IMR-90 (cell line): ENCODE measurements at regions not wholly inside any gene's neighbourhood (a gene's known extent, or its start where the extent isn't known, plus 50 kb on each side); places are given as distances from the start of the nearest gene placed in this dataset.

Experiments
- ATAC-seq: fragments of 200-7000 bp; cut with Tn5 transposase; 2 replicates; pipeline ENCODE4 v1.9.1; 2020; ENCODE audit warnings: low read depth, mild to moderate bottlenecking, moderate library complexity
- BruUV-seq: library from RNA; stranded (reverse); fragments of 400-500 nt; replicated peaks from 2 replicates; lab custom pipeline; 2021; lab: Mats Ljungman, UMichigan
- CTCF ChIA-PET: fragments of 300-600 bp; formaldehyde crosslinking; extraction: SDS; loops from one replicate; lab custom pipeline; 2021; ENCODE audit warnings: antibody characterized with exemption; lab: Yijun Ruan, JAX
- POLR2A ChIA-PET: fragments of 300-600 bp; sonication (Branson Sonifier 250); formaldehyde crosslinking; loops from one replicate; lab custom pipeline; 2022; ENCODE audit warnings: antibody characterized with exemption; ENCODE audit not compliant: unreplicated experiment; lab: Charles Lee
- DNase-seq: peaks from one replicate; pipeline ENCODE4 v3.0.0; 2013
- H2AFZ ChIP-seq: replicated peaks from 2 replicates; pipeline ENCODE3; 2013; ENCODE audit warnings: low read length, mild to moderate bottlenecking; ENCODE audit not compliant: poor library complexity
- H2AK5ac ChIP-seq: 2 replicates; pipeline ENCODE4 v1.6.1; 2013; ENCODE audit warnings: low read depth, low read length, inconsistent platforms
- H2AK9ac ChIP-seq: replicated peaks from 2 replicates; pipeline ENCODE3; 2013; ENCODE audit warnings: mild to moderate bottlenecking, low read depth, low read length, moderate library complexity; ENCODE audit not compliant: poor library complexity
- H2BK120ac ChIP-seq: 2 replicates; pipeline ENCODE4 v1.6.1; 2013; ENCODE audit warnings: low read depth, low read length, inconsistent platforms
- H2BK15ac ChIP-seq: 3 replicates; pipeline ENCODE4 v1.6.1; 2013; ENCODE audit warnings: low read depth, low read length, inconsistent platforms
- H2BK20ac ChIP-seq: 2 replicates; pipeline ENCODE4 v1.6.1; 2013; ENCODE audit warnings: low read depth, mild to moderate bottlenecking, inconsistent platforms, low read length, moderate library complexity
- H2BK5ac ChIP-seq: 2 replicates; pipeline ENCODE4 v1.6.1; 2013; ENCODE audit warnings: mild to moderate bottlenecking, low read depth, low read length, inconsistent platforms; ENCODE audit not compliant: poor library complexity, severe bottlenecking
- H3K14ac ChIP-seq: replicated peaks from 2 replicates; pipeline ENCODE4 v1.6.1; 2013; ENCODE audit warnings: low read depth, low read length, inconsistent platforms
- H3K18ac ChIP-seq: 2 replicates; pipeline ENCODE4 v1.6.1; 2013; ENCODE audit warnings: low read depth, low read length, control low read depth
- H3K23ac ChIP-seq: 2 replicates; pipeline ENCODE4 v1.6.1; 2013; ENCODE audit warnings: low read depth, low read length, inconsistent platforms
- H3K27ac ChIP-seq: 2 replicates; pipeline ENCODE4 v1.5.1; 2013; ENCODE audit warnings: mild to moderate bottlenecking, control low read depth, low read length; ENCODE audit not compliant: insufficient read depth
- H3K27me3 ChIP-seq: 2 replicates; pipeline ENCODE4 v1.6.1; 2013; ENCODE audit warnings: low read length; ENCODE audit not compliant: control insufficient read depth, insufficient read depth
- H3K36me3 ChIP-seq: 2 replicates; pipeline ENCODE4 v1.6.1; 2013; ENCODE audit warnings: low read length, mixed read lengths; ENCODE audit not compliant: control insufficient read depth, insufficient read depth
- H3K4ac ChIP-seq: 2 replicates; pipeline ENCODE4 v1.6.1; 2013; ENCODE audit warnings: low read depth, low read length, inconsistent platforms
- H3K4me1 ChIP-seq: 2 replicates; pipeline ENCODE4 v1.6.1; 2013; ENCODE audit warnings: low read length, mixed read lengths; ENCODE audit not compliant: control insufficient read depth, insufficient read depth
- H3K4me2 ChIP-seq: 2 replicates; pipeline ENCODE4 v1.6.1; 2013; ENCODE audit warnings: low read depth, mild to moderate bottlenecking, control low read depth, low read length, moderate library complexity
- H3K4me3 ChIP-seq: 2 replicates; pipeline ENCODE4 v1.5.1; 2013; ENCODE audit warnings: low read depth, mild to moderate bottlenecking, control low read depth, low read length, moderate library complexity; ENCODE audit not compliant: insufficient read depth
- H3K56ac ChIP-seq: 2 replicates; pipeline ENCODE4 v1.6.1; 2013; ENCODE audit warnings: low read length, inconsistent platforms; ENCODE audit not compliant: insufficient read depth; ENCODE audit errors: extremely low read depth
- H3K79me1 ChIP-seq, 2 experiments: 2 replicates each; pipeline ENCODE4 v1.6.1; 2013; ENCODE audit warnings: low read length in 2 of 2, inconsistent platforms in 1 of 2, low read depth in 1 of 2
- H3K9ac ChIP-seq: 2 replicates; pipeline ENCODE4 v1.6.1; 2013; ENCODE audit warnings: low read depth, low read length, control low read depth
- H3K9me1 ChIP-seq: 2 replicates; pipeline ENCODE4 v1.6.1; 2013; ENCODE audit warnings: low read length, inconsistent platforms; ENCODE audit not compliant: insufficient read depth
- H3K9me3 ChIP-seq: 2 replicates; pipeline ENCODE4 v1.6.1; 2013; ENCODE audit warnings: low read length; ENCODE audit not compliant: control insufficient read depth, insufficient read depth
- H4K20me1 ChIP-seq: 2 replicates; pipeline ENCODE4 v1.6.1; 2013; ENCODE audit warnings: low read length, inconsistent platforms; ENCODE audit not compliant: insufficient read depth
- H4K5ac ChIP-seq: 2 replicates; pipeline ENCODE4 v1.6.1; 2013; ENCODE audit warnings: mild to moderate bottlenecking, low read depth, low read length, control low read depth
- H4K8ac ChIP-seq, 2 experiments: 2 replicates each; pipeline ENCODE4 v1.6.1; 2013; ENCODE audit warnings: low read depth in 2 of 2, low read length in 2 of 2, control low read depth in 1 of 2, inconsistent platforms in 1 of 2
- H4K91ac ChIP-seq: 2 replicates; pipeline ENCODE4 v1.6.1; 2013; ENCODE audit warnings: low read depth, low read length, inconsistent platforms; ENCODE audit not compliant: insufficient read depth
- CEBPB ChIP-seq: IDR thresholded peaks from 2 replicates; pipeline ENCODE4 v1.6.1; 2012; ENCODE audit warnings: low read depth, low read length, improper control_type of control experiment
- CHD1 ChIP-seq: IDR thresholded peaks from 2 replicates; pipeline ENCODE4 v1.6.1; 2012; ENCODE audit warnings: low read depth, low read length, improper control_type of control experiment
- CTCF ChIP-seq: conservative IDR thresholded peaks from 2 replicates; pipeline ENCODE4 v1.5.1; 2012; ENCODE audit warnings: mild to moderate bottlenecking, low read depth, low read length, improper control_type of control experiment
- ELK1 ChIP-seq: fragments of 150-350 bp; IDR thresholded peaks from 2 replicates; pipeline ENCODE4 v1.6.1; 2016; ENCODE audit warnings: low read depth, mild to moderate bottlenecking, low read length, moderate library complexity, borderline replicate concordance
- FOS ChIP-seq: fragments of 150-350 bp; IDR thresholded peaks from 2 replicates; pipeline ENCODE4 v1.6.1; 2016; ENCODE audit warnings: low read depth, low read length
- MAFK ChIP-seq: IDR thresholded peaks from 2 replicates; pipeline ENCODE4 v1.6.1; 2012; ENCODE audit warnings: low read depth, low read length, improper control_type of control experiment
- MXI1 ChIP-seq: IDR thresholded peaks from 2 replicates; pipeline ENCODE4 v1.6.1; 2012; ENCODE audit warnings: low read depth, mild to moderate bottlenecking, low read length, moderate library complexity, borderline replicate concordance
- NFE2L2 ChIP-seq: fragments of 150-350 bp; IDR thresholded peaks from 2 replicates; pipeline ENCODE4 v1.6.1; 2016; ENCODE audit warnings: low read depth, mild to moderate bottlenecking, low read length
- POLR2A ChIP-seq: IDR thresholded peaks from 2 replicates; pipeline ENCODE4 v1.6.1; 2012; ENCODE audit warnings: mild to moderate bottlenecking, low read depth, low read length
- RAD21 ChIP-seq: IDR thresholded peaks from 2 replicates; pipeline ENCODE4 v1.6.1; 2012; ENCODE audit warnings: low read length, improper control_type of control experiment
- RCOR1 ChIP-seq: IDR thresholded peaks from 2 replicates; pipeline ENCODE4 v1.6.1; 2012; ENCODE audit warnings: mild to moderate bottlenecking, low read length, improper control_type of control experiment; ENCODE audit not compliant: insufficient replicate concordance
- SMC3 ChIP-seq: fragments of 150-350 bp; IDR thresholded peaks from 2 replicates; pipeline ENCODE4 v1.6.1; 2016; ENCODE audit warnings: low read depth, mild to moderate bottlenecking, antibody characterized with exemption, low read length, moderate library complexity
- USF2 ChIP-seq: fragments of 150-350 bp; IDR thresholded peaks from 2 replicates; pipeline ENCODE4 v1.6.1; 2017; ENCODE audit warnings: mild to moderate bottlenecking, antibody characterized with exemption, low read length, low read depth
- WGBS, 2 experiments: methylation state at CpG; one replicate each; pipeline versions ENCODE4 v1.1.5 to v1.1.7; 2013; ENCODE audit warnings: missing lambda C conversion rate in 2 of 2; ENCODE audit not compliant: insufficient read length in 1 of 2; ENCODE audit errors: extremely low coverage in 2 of 2; 5-methylcytosine and 5-hydroxymethylcytosine counted together
- dilution Hi-C: fragments of 300-500 bp; cut with HindIII; formaldehyde crosslinking; loops from one replicate; pipeline ENCODE4 v1.14.3; 2018; ENCODE audit warnings: low sequenced_read_pairs; ENCODE audit not compliant: unreplicated experiment
- in situ Hi-C: fragments of 300-500 bp; cut with MboI; formaldehyde crosslinking; loops from 3 replicates; pipeline ENCODE4 v1.14.3; 2019; ENCODE audit warnings: low sequenced_read_pairs, inconsistent platforms, mixed read lengths
- intact Hi-C: fragments of 100-400 bp; cut with micrococcal nuclease; formaldehyde crosslinking; loops from 2 replicates; pipeline ENCODE4 v1.10.0; 2022

GRCh38 chr2:177029075-177029474 lies 183.5 kb upstream of the HNRNPA3 start:
- ATAC-seq: no peak
- Histone ChIP-seq H3K4me1 (no peaks in the 10 kb centered on the region), H4K5ac (no peak overlapping the region), H3K27ac (no peak overlapping the region), H2AK5ac (no peak overlapping the region), H3K18ac (no peak overlapping the region), H3K4me3 (no peak overlapping the region), H4K91ac (no peak overlapping the region), H3K9me3 (no peaks in the 10 kb centered on the region), H3K56ac (no peak overlapping the region), H3K23ac (no peak overlapping the region), H3K14ac (no peak overlapping the region), H2BK15ac (no peak overlapping the region), H2AK9ac (no peak overlapping the region), H2BK5ac (no peak overlapping the region), H3K36me3 (no peaks in the 10 kb centered on the region), H2AFZ (no peak overlapping the region), H3K9ac (no peak overlapping the region), H3K27me3 (no peaks in the 10 kb centered on the region), H3K4ac (no peak overlapping the region), H2BK120ac (no peak overlapping the region), H4K8ac (no peak overlapping the region), H2BK20ac (no peak overlapping the region), H3K9me1 (no peaks in the 10 kb centered on the region), H4K20me1 (no peaks in the 10 kb centered on the region), H3K4me2 (no peak overlapping the region), H3K79me1 (no peaks in the 10 kb centered on the region)
- POLR2A ChIA-PET: no interaction called here
- CTCF ChIA-PET: interaction anchor here (1.0 kb wide), 1 partner anchor 49 kb away, joined by 5 read pairs; no protein-coding TSS in a partner anchor
- no TSS peak for BruUV-seq
- TF ChIP-seq ELK1 (no peak), MXI1 (no peak), POLR2A (no peak), MAFK (no peak), CEBPB (no peak), RCOR1 (no peak), NFE2L2 (no peak), FOS (no peak), CHD1 (no peak), USF2 (no peak), CTCF (no peak), SMC3 (no peak), RAD21 (no peak)
- dilution Hi-C loops (no loop called here), intact Hi-C loops (no loop called here), in situ Hi-C loops (no loop called here)
- no peak for DNase-seq
- no CpG with 5 or more reads among the region's 2 CpGs for WGBS, 2 experiments
